Activated CD4-positive, alpha-beta T cell treated with anti-CD3 and anti-CD28 coated beads, Interleukin-2, amount 50 U/mL, for 4 hours (primary cell): ENCODE measurements at regions not wholly inside any gene's neighbourhood (a gene's known extent, or its start where the extent isn't known, plus 50 kb on each side); places are given as distances from the start of the nearest gene placed in this dataset.
"Not testable (repeated sequence)": the region's sequence is repeated elsewhere in the genome, so short reads cannot be mapped to it uniquely, and the experiment has no call there.

Experiments
- DNase-seq, 2 experiments: peaks; one replicate each; pipeline ENCODE4 v3.0.0-alpha.2; 2020

DNA sequence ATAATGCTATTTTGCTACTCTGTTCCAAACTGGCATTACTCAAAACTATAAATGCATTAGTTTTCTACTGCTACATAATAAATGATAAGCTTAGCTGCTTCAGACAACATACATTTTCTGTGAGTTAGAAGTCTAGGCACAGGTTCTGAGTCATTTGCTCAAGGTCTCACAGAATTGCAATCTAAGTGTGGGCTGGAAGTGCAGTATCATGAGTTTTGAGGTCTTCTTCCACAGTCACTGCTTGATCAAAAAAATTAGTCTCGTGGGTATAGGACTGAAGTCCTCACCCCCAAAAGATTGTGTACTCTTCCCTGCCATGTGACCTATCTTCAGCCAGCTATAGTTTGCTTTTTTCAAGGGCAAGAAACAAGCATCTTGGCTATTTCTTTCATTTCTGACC is 676.9 kb downstream of the ADCYAP1 start:
- DNase-seq, result no peak

DNA sequence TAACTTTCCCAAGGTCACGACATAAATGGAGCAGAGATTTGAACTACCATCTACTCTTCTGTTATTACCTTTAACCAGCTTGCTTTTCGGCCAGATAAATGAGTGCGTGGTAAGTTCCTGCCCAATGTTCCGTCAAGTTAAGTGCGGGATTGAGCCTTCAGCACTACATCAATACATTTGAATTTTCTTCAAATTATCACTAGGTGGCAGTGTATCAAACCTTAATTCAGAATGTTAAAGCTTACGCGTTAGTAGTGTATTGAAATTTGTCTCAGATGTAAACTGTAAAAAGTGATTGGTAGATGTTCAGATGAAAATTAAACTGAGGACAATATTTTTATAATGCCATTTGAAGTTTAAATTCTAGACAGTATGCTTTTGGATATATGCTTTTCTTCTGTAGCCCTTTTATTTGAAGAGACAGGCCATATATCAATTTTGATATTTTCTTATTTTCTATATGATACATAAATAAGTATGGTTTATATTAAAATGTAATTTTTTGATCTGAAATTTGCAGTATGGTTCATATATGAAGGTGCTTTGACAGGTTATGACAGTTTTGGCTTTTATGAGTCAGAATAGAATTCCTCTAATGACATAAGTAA is 681.3 kb downstream of the ADCYAP1 start:
- no peak for DNase-seq

DNA sequence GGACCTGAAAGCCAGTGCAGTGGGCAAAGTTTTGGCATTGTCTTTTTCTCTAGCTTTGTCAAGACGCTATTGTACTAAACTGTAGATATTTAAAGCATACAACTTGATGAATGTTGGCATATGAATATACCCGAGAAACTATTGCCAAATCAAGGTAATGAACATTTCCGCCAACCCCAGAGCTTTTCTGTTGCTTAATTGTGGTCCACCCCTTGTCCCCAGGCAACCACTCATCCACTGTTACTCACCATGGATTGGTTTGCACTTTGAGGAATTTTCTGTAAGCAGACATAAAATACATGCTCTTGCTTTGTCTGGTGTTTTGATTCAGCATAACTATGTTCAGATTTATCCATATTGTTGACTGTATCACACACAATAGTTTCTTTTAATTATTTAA is 688.4 kb downstream of the ADCYAP1 start:
- no peak for DNase-seq

DNA sequence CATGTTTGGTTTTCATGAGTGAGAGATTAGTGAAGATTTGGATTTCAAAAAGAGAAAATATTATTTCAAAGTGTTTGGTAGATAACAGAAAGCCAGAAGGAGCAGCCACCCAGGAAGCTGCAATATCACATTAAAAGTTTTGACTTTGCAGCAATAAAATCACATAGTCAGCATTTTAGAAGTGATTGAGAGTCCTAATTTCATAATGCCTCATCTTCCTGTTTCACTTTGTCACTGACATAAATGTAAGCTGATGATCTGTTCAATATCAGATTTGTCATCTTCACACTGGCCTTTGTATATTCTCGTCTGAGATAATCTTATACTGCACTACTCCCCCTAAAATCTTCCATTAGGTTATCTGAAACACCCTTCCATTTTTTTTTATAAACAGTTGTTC is 690.5 kb downstream of the ADCYAP1 start:
- DNase-seq, result no peak

DNA sequence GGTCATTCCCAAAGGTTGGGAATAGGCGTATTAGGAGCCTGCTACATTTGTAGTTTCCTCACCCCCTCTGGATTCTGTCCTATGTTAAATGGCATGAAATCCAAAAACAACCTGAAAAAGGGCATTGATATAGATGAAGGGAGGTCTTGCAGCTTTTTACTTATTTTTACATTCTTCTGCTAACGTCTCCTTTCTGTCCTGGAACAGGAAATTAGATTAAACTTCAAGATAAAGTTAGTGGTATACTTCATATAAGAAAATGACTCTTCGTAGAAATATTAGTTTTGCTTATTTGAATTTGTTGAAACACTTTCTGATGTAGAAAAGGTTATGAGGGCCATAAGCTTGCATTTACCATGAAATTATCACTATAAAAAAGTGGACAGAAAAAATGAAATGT is 694.5 kb downstream of the ADCYAP1 start:
- no peak for DNase-seq

DNA sequence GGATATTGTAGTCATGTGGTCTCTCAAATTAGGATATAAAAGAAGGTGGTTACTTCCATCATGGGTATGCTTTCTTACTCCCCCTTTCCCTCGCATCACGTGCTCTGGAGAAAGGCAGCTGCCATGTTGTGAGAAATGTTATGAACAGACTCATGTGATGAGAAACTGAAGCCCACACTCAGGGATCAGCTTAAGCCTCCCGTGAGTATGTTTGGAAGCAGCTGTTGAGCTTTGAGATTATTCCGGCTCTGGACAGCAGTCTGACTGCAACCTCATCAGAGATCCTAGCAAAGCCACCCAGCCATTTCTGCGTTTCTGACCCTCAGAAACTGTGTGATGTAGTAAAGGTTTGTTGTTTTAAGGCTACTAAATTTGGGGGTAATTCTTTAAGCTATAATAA is 700.1 kb downstream of the ADCYAP1 start:
- no peak for DNase-seq

DNA sequence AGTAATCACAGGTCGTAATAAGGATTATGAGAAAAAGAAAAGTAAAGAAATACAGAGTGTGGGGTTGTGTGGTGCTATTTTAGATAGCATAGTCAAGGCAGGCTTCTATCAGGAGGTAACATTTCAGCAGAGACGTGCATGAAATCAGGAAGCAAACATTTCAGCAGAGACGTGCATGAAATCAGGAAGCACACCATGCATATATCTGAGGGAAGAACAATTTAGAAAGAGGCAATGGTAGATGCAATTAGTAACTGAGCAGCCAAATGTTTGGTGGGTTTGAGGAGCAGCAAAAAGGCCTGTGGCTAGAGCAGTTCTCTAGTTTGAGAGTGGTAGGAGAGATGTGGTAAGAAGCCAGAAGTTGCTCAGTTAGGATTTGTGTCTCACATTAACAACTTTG is 713.7 kb downstream of the ADCYAP1 start:
- no peak for DNase-seq

DNA sequence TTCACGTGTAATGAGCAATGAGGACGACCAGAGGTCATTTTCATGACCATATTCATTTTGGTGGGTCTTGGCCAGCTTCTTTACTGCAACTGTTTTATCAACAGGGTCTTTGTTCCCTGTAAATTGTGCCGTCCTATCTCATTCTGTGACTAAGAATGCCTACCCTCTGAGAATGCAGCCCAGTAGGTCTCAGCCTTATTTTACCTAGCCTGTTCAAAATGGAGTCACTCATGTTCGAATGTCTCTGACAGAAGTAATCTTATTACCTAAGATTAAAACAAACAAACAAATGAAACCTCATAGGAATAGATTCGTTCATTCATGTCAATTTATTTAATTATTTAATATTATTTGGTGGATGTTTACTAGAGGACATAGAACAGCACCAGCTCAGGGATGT is 714.8 kb downstream of the ADCYAP1 start:
- no peak for DNase-seq

DNA sequence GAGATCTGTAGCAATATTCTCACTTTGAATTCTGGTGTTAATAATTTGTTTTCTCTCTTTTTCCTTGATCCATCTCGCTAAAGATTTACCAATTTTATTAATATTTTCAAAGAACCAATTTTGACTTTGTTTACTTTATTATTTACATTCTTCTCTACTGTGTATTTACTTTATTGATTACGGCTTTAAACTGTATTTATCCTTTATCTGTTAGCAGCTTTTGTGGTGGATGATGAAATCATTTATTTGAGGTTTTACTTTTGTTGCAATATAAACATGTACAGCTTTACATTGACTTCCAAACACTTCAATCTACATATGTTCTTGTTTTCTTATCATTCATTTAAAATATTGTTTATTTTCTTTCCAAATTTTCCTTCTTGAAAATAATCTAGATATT is 719.9 kb downstream of the ADCYAP1 start:
- DNase-seq, result no peak

DNA sequence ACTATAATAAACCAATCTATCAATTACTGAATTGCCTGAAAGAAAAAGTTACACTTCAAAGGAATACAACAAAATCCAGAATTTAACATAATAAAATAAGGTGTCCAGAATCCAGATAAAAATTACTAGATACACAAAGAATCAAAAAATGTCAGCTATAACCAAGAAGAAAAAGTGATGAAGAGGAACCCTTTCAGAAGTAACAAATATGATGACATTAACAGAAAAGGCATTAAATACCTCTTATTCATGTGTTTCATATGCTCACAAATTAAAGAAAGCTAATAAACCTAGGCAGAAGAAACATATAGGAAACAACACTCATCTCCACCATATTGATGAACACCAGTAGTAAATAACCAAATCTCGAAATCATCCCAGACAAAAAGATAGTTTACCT is 722.8 kb downstream of the ADCYAP1 start:
- no peak for DNase-seq

DNA sequence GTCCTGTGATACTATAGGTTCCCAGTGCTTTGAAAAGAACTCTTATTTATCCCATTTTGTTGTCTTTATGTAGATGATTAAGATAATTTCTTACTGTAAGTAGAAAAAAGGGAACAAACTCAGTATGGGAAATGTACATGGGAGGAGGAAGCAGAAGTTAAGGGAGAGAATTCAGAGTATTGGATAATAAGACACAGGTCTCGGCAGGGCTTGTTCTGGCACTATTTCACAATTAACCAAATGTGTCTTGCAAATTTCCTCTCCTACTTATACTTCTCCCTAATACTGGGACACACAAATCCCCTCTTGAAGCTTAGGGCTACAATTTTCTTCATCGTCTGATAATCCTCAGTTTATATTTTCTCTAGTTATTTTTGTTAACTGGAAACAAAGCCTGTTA is 744.0 kb downstream of the ADCYAP1 start:
- DNase-seq, result no peak

DNA sequence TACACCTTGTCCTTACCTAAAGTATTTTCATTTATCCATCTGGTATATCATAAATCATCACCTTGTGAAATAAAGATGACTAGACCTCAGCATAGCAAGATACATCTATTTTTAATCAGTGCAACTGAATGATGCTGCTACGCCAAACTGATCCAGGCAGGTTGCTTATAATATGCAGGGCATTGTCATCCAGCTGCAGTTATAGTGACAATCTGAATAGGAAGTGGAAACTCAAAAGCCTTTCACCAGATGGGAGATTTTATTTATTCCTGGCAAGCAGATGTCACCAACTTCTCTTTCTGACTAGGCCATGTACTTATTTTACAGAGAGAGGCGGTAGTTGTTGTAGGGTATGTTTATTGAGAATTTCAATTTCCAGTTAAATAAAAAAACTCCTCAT is 747.3 kb downstream of the ADCYAP1 start:
- no peak for DNase-seq

DNA sequence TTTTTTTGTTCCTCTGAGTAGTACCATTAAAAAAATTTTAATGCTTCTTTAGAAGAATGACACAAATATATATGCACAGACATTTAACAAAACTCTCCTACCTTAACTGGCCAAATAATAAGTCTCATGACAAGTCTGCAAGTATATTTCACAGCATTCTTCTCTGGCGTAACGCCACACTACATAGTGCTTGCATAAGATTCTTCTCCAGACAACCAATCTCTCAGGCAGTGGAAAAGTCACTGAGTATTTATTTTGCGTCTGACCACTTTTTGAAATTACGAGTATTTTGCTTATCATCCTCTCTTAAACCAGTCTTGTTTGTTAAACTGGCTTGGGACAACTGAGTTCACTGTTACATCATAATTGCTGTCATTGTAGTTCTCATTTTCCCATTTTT is 749.2 kb downstream of the ADCYAP1 start:
- DNase-seq, result no peak

DNA sequence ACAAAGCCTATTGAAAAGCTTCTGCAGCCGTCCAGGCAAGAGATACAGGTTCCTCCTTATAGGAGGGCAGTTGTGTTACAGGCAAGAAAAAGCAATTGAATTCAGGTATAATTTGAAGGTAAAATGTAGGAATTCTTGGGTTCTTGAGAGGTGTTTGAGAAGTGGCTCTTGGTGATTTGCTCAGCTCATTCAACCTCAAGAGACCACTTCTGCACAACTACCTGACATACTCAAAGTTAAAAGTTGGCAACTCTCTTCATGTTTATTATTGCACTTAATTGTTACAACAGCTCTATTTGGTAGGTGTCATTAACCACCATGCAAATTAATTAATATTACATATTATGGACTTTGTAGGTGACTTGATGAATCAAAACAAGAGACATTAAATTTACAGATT is 753.2 kb downstream of the ADCYAP1 start:
- DNase-seq, result no peak

DNA sequence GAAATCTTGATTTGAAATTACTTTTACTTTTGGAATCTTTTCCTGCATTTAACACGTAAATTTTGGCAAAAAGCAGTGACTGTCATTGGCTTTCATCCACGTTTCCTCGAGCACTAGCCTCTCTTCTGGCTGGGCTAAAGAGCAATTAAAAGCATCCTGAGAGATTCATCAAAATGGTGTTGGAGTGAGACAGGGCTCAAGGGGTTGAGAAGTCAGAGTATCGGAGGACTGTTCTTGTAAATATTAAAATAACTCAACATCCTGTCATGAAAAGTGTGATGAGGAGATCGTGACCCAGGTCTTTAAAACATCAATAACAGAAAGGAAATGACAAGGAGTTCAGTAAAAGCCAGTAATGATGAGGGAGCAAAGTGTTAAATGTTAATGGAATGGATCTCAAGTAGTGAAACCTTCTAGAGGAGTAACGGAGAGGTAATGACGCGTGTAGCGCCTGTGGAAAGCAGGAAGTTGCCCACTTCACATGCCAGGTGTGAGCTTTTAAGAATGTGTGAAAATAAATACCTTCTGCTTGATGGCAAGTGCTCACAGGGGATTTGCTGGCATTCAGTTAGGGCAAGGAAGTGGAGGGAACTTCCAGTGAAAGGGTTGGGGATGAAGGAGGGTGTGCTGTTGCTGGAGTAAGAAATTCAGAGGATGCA is 754.4 kb downstream of the ADCYAP1 start:
- DNase-seq, result no peak

DNA sequence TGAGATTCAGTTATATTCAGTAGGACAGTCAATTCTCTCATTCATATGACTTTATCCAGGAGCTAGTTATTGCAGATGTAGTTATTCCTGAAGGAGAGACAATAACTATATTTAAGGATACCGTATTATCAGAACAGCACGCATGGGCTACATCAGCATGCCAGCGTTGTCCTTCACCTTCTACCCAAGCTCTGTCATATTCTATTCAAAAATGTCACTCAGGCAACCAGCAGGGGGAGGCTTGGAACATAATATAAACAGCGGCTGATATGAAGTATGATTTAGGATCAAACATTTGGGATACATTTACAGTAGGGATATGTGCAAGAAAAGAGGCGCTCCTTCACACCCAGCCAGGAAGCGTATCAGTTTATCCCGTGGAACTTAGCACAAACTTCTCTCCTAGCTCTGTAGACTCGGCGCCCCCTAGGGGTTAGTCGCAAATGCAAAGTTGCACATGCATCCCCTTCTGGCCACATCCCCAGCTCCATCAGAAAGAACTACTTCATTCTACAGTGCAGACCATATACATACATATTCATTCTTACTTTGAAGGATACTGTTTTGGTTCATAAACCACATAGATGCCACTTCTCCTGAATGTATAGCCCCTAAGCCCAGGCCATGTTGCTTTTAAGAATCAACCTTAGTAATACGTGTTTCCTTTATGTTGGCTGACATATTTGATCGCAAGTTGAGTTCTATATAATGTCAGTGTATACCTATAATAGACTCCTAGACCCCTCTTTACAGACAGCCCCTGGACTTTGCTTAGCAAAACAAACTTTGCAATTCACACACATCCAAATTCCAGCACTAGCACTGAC is 759.4 kb downstream of the ADCYAP1 start:
- no peak for DNase-seq

DNA sequence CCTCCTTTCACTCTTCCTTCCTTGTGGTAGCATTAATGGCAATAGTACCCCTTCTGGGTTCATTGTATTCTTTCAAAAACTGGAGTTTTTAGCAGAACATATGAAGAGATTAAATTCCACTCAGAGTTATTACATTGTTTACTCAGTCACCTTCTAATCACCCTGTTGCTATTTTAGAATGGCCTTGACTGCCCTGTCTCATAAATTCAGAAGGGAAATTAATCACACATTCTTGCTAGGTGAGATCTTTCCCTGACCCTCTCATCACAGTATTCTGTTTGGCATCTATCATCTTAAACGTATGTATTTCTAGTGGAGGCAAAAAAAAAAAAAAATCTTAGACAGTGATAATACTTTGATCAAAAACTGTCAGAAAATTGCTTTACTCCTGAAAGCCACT is 760.4 kb downstream of the ADCYAP1 start:
- DNase-seq, result no peak

DNA sequence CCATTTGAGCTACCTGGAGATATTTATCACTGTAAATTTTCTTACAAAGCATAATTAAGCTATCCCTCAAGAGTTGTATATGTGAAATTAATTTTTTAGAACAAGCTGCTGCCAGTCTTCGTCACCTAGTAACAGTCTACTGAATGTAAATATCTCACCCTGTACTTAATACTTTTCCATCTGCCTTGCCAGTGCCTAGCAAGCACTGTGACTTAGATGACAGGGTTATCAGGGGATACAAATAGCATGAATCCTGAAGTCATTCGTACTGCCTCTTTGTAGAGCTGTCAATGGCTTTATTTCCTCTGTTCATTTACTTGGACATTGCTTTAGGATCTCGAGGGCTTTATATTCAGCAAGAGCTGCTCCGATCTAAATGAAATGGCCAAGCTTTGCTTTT is 763.6 kb downstream of the ADCYAP1 start:
- no peak for DNase-seq

DNA sequence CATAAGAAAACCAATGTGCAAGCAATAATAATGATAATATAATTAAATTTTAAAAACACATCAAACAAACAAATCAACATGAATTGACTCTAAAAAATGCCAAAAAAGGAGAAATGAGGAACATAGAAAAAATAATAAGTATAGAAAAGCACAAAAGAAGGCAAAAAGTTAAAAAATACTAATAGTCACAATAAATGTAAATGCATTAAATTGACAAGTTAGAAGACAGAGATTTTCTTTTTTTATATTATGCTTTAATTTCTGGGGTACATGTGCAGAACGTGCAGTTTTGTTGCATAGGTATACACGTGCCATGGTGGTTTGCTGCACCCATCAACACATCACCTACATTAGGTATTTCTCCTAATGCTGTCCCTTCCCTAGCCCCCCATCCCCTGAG is 767.0 kb downstream of the ADCYAP1 start:
- not testable (repeated sequence) for DNase-seq

DNA sequence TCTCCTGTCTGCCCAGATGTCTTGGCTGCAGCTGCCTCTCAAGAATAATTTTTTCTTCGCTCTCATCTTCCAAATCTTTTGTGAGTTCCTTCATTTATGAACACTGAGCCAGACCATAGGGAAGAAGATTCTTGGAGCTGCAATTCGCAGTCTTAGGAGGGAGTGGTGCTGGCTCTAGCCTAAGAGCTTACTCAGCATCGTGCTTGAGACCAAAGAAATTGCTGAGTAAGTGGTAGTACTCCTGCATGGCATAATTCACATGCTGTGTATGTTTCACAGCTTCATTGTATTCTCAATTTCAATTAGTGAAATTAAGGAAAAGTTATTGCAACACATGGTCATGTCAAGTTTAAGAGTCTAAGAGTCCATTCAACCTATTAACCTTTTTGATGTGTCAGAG is 771.7 kb downstream of the ADCYAP1 start:
- DNase-seq, result no peak

DNA sequence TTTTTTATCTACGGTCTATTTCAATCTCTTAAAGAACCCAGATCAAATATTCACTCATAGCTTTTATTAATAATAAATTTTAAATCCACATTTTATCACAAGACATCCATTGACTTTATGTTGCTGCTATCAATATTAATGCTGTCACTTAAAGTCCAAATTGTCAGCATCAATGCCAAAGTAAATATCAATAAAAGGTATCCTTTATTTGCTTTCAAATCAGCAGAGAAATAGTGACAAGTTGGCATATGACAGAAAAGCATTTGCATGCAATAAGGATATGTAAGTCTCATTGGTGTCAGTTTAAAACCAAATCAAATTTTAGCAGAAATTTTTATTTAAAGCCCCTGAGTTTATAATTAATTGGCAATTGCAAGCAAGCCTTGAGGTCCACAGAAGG is 775.4 kb downstream of the ADCYAP1 start:
- DNase-seq, result no peak

DNA sequence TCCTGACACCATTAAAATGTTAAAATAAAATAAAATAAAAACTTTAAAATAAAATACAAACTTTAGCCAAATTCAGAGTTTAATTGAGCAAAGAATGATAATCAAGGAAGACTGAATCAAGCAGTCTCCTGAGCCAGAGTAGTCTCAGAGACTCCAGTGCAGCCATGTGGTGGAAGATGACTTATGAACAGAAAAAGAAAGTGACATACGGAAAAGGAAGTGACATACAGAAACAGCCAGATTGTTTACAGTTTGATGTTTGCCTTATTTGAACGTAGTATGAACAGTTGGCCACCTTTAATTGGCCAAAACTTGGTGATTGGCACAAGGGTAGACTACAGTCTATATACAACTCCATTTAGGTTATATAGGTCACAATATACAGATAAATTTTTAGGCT is 787.2 kb downstream of the ADCYAP1 start:
- no peak for DNase-seq

DNA sequence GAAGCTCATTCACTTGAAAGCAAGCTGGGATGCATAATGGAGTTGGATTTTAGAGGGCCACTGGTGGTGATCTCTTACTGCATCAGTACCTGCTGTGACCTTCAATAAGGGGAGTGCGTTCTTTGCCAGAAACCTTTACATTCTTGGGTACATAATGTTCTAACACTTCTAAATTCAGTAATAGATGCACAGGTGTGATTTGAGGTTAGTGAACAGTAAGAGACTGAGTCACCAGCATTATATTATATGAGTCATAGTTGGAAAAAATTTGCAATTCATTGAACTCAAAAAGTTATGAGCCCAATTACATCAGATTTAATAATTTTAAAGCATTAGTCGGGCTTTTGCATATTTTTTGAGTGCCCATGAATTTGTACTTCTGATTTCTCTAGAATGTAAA is 803.3 kb downstream of the ADCYAP1 start:
- DNase-seq, result no peak

DNA sequence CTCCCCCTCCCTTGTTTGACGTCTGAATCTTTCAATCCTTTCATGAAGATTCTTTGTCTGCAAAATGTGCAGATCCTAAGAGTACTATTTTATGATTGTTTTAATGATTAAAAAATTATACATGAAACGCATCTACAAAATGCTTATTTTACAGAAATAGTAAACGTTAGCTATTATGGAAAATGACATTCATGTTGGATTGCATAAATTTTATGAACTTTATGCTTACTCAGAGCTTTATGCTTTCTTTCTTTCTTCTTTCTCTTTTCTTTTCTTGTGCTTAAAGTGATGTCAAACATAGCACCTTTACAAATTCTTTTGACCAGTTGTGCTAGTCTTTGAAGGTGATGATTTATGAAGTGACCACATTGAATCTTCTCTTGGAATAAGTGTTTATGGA is 805.4 kb downstream of the ADCYAP1 start:
- DNase-seq, result no peak
